Tibial nerve (tissue), 3 donors: ENCODE measurements at regions not wholly inside any gene's neighbourhood (a gene's known extent, or its start where the extent isn't known, plus 50 kb on each side); places are given as distances from the start of the nearest gene placed in this dataset.

ENCODE experiments used
- POLR2A ChIP-seq, 2 donors: fragments of 450-650 bp; IDR thresholded peaks; one replicate each; pipeline ENCODE4 v1.6.1; 2017; ENCODE audit warnings: antibody characterized with exemption in 2 of 2, mild to moderate bottlenecking in 2 of 2, moderate library complexity in 2 of 2
- TF ChIP-seq, protein P1 (sequence below), 5 experiments: fragments of 200-600 bp in 3 of 5; fragments of 450-650 bp in 2 of 5; sonication (generic) in 3 of 5; IDR thresholded peaks; one replicate each; pipeline ENCODE4 v1.5.1; 2016 to 2019; ENCODE audit warnings: antibody characterized with exemption in 5 of 5, mild to moderate bottlenecking in 3 of 5, moderate library complexity in 2 of 5

- TF ChIP-seq, protein P1, sequence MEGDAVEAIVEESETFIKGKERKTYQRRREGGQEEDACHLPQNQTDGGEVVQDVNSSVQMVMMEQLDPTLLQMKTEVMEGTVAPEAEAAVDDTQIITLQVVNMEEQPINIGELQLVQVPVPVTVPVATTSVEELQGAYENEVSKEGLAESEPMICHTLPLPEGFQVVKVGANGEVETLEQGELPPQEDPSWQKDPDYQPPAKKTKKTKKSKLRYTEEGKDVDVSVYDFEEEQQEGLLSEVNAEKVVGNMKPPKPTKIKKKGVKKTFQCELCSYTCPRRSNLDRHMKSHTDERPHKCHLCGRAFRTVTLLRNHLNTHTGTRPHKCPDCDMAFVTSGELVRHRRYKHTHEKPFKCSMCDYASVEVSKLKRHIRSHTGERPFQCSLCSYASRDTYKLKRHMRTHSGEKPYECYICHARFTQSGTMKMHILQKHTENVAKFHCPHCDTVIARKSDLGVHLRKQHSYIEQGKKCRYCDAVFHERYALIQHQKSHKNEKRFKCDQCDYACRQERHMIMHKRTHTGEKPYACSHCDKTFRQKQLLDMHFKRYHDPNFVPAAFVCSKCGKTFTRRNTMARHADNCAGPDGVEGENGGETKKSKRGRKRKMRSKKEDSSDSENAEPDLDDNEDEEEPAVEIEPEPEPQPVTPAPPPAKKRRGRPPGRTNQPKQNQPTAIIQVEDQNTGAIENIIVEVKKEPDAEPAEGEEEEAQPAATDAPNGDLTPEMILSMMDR (IDR thresholded peaks at IDR 0.05), result no peak
- TF ChIP-seq POLR2A (IDR thresholded peaks at IDR 0.05), result no peak
Observed at GRCh38 chr11:128326791-128327190, 260.6 kb downstream of the ETS1 start.
